Peyer's patch (tissue), 4 donors: ENCODE measurements at regions not wholly inside any gene's neighbourhood (a gene's known extent, or its start where the extent isn't known, plus 50 kb on each side); places are given as distances from the start of the nearest gene placed in this dataset.

ENCODE experiments used
- CTCF ChIP-seq, 6 experiments: fragments of 450-650 bp in 4 of 6; fragments of 200-600 bp in 2 of 6; sonication (generic) in 1 of 6; IDR thresholded peaks; one replicate each; pipeline ENCODE4 v1.5.1; 2017 to 2019; ENCODE audit warnings: antibody characterized with exemption in 6 of 6, mild to moderate bottlenecking in 3 of 6, moderate library complexity in 1 of 6
- POLR2A ChIP-seq, 2 donors: fragments of 450-650 bp; IDR thresholded peaks; one replicate each; pipeline ENCODE4 v1.5.1; 2017; ENCODE audit warnings: antibody characterized with exemption in 2 of 2, mild to moderate bottlenecking in 2 of 2, moderate library complexity in 2 of 2

GRCh38 chr16:85996843-85997242 is 97.9 kb downstream of the IRF8 start:
- TF ChIP-seq CTCF (IDR thresholded peaks at IDR 0.05) (no peak), POLR2A (IDR thresholded peaks at IDR 0.05) (no peak)
